ENCODE measurements at regions not wholly inside any gene's neighbourhood (a gene's known extent, or its start where the extent isn't known, plus 50 kb on each side); places are given as distances from the start of the nearest gene placed in this dataset.

GRCh38 chr1:38454236-38454635 lies 405.3 kb downstream of the RRAGC start:
- DNase-seq, result no peak

GRCh38 chr1:38452246-38452645 lies 405.7 kb upstream of the POU3F1 start:
- DNase-seq, result no peak

DNA sequence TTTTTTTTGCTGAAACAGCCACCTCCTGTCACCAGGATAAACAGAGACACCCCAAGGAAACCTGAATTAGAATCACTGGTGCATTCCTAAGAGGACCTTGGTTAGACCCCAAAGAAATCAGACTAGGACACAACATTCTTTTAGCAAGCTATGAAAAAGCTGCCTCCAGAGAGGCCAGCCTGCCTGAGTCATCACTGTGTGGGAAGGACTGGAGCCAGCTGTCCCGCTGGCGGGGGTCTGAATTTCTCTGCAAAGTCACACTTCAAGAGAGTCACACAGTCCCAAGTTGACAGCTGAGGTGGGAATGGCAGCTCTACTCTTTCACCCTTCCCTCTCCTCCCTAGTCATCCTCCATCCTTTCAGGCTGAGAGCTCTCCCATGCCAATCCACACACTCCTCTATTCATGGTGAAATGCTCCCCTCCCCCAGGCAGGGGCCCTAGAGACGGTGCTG lies 405.0 kb upstream of the POU3F1 start:
- DNase-seq, result no peak

DNA sequence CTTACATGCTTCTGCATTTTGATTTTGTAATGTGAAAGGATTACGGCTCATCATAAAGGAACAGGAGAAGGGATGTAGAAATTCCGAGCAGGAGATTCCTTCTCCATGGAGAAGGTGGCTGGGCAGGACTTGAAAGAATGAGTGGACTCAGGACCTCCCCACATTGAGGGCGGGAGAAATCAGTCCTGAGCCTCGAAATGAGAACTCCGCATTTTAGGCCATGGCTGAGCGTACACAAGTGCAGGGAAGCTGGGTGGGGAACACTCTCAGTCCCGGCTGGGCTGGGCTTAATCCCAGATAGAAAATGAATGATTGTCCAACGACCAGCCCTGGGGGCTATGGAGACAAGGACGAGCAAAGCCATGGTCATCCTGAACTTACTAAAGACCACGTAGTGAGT lies 402.3 kb upstream of the POU3F1 start:
- DNase-seq, result no peak

- DNase-seq, result no peak
Measured at GRCh38 chr1:38446936-38447335, 400.3 kb upstream of the POU3F1 start.

DNA sequence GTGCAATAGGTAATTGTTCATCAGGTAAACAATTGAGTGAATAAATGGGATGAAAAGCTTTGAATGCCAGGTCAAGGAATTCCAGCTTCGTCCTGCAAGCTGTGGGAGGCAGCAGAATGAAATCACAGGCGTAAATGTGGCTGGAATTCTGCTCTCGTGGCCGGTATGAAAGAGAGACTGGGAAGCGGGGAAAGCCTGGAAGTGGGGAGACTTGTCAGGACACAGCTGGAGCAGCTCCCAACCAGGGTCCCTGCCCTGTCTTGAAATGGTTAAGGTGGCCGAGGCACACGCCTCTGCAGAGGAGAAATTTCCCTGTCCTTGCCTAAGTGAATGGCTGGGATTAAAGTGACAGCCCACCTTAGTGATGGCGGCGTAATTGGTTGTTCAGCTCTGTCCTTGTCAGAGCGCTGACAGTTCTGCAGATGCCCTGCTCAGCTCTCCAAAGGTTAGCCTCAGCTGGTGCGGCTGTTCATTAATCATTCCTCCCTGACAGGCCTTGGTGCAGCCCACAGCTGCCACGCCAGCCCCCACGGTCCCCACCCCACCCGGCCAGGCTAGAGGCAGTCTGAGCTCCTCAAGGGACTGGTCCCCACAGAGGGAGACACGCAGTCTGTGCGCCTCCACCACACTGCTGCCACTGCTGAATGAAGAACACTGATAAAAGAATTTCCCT lies 398.3 kb upstream of the POU3F1 start:
- no peak for DNase-seq

- no peak for DNase-seq
Measured at GRCh38 chr1:38444311-38444710, 397.7 kb upstream of the POU3F1 start.

DNA sequence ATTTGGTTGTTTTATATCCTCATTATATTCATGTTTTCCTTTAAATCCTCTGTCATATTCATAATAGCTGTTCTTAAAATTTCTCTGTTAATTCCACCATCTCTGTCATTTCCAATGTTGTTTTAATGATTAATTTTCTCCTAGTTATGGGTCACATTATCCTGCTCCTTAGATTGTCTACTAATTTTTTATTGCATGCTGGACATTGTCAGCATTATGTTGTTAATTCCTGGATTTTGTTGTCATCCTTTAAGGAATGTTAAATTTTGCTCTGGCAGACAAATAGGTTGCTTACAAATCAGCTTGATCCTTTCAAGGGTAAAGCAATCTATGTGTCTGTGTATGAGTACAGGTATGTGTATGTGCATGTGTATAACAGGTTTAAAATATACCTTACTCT lies 393.8 kb upstream of the POU3F1 start:
- DNase-seq, result no peak

GRCh38 chr1:38436749-38437148 lies 390.2 kb upstream of the POU3F1 start:
- DNase-seq, result no peak

GRCh38 chr1:38436006-38436405 lies 389.4 kb upstream of the POU3F1 start:
- DNase-seq, result no peak

GRCh38 chr1:38433084-38433722 lies 386.6 kb upstream of the POU3F1 start:
- no peak for DNase-seq

GRCh38 chr1:38431535-38432376 lies 385.2 kb upstream of the POU3F1 start:
- DNase-seq, result no peak

DNA sequence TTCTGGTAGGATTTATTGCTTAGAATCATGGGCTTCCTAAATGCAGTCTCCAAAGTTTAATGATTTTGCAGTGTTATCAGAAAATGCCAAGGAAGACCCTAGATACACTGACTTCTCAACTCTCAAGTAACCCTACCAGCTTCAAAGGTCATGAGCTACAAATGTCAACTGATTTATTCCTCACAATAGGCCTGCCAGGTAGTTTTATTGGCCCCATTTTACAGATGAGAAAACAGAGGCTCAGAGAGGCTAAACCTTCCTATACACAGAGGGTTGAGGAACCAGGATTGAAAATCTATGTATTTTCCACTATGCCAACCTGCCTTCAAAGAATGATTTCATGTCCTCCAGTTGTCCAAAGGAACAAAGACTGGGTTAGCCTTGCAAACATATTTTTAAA lies 384.4 kb upstream of the POU3F1 start:
- DNase-seq, result no peak

DNA sequence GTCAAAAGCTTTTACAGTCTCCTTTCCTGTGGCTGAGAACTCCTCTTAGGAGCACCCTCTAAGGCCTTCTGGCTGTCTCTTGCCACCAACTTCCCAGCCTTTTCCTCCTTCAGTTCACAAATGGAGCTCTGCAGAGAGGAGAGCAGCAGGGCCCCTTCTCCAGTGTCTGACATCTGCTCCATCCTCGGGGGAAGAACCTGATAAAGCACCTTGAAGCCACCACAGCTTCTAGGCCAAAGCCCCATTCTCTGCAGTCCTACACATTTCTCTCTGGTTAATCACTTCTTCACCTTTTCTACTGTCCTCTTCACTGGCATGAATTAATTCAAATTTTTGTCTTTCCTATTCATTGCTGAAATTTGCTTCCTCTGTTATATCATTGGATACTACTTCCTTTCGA lies 378.1 kb upstream of the POU3F1 start:
- no peak for DNase-seq

GRCh38 chr1:38420666-38421065 lies 374.1 kb upstream of the POU3F1 start:
- DNase-seq, result no peak

- DNase-seq, result no peak
Measured at GRCh38 chr1:38418195-38419030, 371.8 kb upstream of the POU3F1 start.

DNA sequence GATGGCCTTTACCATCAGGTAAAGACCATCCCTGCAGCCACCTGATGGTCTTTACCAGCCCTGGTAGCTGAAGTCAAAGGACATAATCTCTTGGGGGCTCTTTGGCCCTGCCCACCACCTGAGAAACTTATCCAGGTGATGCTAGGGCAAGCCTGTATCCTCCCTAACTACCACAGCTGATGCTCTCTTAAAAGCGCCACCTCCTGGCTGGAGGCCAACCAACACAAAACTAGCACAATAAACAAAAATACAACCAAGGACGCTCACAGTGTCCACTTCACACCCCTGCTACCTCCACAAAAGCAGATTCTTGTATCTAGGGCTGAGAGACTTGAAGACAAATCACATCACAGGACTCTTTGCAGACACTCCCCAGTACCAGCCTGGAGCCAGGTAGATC lies 357.1 kb upstream of the POU3F1 start:
- no peak for DNase-seq

DNA sequence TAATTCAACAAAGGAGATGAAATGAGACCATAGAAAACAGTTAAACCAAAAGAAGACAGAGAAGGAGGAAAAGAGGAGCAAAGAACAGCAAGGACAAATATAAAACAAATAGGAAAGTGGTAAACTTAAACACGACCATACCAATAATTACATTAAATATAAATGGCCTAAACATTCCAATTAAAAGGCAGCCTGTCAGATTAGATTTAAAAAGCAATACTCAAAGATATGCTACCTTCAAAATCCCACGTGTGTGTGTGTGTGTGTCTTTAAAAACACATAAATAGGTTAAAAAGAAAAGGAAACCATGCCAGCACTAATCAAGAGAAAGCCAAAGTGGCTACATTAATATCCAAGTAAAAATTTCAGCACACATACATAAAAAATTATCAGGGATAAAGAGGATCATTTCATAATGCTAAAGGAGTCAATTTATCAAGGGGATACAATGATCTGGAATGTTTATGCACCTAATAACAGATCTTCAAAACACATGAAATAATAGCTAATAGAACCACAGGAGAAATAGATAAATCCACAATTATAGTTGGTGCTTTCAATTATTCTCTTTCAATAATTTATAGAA lies 355.7 kb upstream of the POU3F1 start:
- DNase-seq, result no peak

DNA sequence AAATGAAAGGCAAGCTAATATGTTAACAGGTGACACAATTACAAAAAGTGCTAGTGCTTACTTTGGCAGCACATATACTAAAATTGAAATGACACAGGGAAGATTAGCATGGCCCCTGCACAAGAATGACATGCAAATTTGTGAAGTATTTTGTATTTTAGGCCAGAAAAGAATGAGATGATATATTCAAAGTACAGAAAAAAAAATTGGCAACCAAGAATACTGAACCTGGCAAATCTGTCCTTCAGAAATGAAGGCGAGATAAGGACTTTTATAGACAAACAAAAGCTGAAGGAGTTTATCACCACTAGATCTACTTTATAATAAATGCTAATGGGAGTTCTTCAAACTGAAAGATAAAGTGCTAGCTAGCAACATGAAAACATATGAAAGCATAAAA lies 350.0 kb upstream of the POU3F1 start:
- DNase-seq, result no peak

DNA sequence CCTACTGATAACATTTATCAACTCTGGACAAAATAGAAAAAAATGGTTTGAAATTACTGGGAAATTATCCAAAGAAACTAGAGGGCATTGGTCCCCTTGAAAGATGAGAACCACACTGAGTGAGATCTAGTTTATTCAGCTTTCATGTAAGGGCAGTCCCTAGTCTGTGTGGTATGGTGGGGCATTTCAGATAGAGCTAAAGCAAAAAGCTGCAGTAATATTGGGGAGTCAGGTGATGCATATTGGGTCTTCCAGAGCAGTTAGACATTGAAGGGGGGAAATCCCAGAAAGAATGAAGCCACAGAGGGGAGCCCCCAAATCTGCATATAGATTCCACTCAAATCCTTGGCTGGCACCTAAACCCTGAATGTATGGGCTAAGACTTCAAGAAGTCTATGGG lies 347.7 kb upstream of the POU3F1 start:
- no peak for DNase-seq

- no peak for DNase-seq
Measured at GRCh38 chr1:38392861-38393260, 346.3 kb upstream of the POU3F1 start.

GRCh38 chr1:38381256-38381655 lies 334.7 kb upstream of the POU3F1 start:
- no peak for DNase-seq

DNA sequence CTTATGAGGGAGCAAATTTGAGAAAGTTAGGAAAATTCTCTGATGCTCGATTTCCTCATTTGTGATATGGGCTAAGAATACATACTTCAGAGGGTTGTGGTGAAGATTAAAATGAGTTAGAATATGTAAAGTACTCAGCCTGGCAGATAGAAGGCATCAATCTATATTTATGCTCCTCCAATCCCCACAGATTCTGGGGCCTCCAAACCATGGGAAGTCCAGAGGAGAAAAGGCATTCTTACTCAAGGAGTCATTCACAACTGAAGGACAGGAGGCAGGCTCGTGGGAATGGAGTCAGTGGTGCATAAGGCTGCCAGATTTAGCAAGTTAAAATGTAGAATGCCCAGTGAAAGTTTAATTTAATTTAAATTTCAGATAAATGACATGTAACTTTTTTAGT lies 330.0 kb upstream of the POU3F1 start:
- no peak for DNase-seq

Measured in activated effector memory CD4-positive, alpha-beta T cell treated with Interleukin-2 at 50 U/mL for 16 hours (primary cell).